Small intestine (tissue), 7 donors: ENCODE measurements at regions not wholly inside any gene's neighbourhood (a gene's known extent, or its start where the extent isn't known, plus 50 kb on each side); places are given as distances from the start of the nearest gene placed in this dataset.

Experiments used
- DNase-seq, 2 donors: peaks; one replicate each; pipeline versions ENCODE4 v3.0.0 to v3.0.0-alpha.2; 2013
- FAIRE-seq: peaks from 2 replicates; lab custom pipeline; 2012; peaks lifted over from hg19 to GRCh38; lab: Jason Lieb, UNC
- H3K27ac ChIP-seq, 3 donors: one replicate each; pipeline ENCODE4 v1.5.1; 2013; ENCODE audit warnings: low read length in 2 of 3, mild to moderate bottlenecking in 2 of 3, control low read depth in 1 of 3, inconsistent platforms in 1 of 3, low read depth in 1 of 3, moderate library complexity in 1 of 3
- H3K27me3 ChIP-seq, 3 donors: one replicate each; pipeline ENCODE4 v1.6.1; 2013; ENCODE audit warnings: low read length in 3 of 3, inconsistent platforms in 1 of 3; ENCODE audit not compliant: control insufficient read depth in 3 of 3, insufficient read depth in 3 of 3
- H3K36me3 ChIP-seq, 3 donors: one replicate each; pipeline ENCODE4 v1.6.1; 2013; ENCODE audit warnings: low read length in 3 of 3, inconsistent platforms in 1 of 3, low read depth in 1 of 3, mild to moderate bottlenecking in 1 of 3, moderate library complexity in 1 of 3; ENCODE audit not compliant: control insufficient read depth in 3 of 3, insufficient read depth in 2 of 3
- H3K4me1 ChIP-seq, 3 donors: one replicate each; pipeline ENCODE4 v1.6.1; 2013; ENCODE audit warnings: low read length in 2 of 3, inconsistent platforms in 1 of 3, low read depth in 1 of 3, mild to moderate bottlenecking in 1 of 3, moderate library complexity in 1 of 3; ENCODE audit not compliant: control insufficient read depth in 3 of 3, insufficient read depth in 2 of 3
- H3K4me3 ChIP-seq, 3 donors: one replicate each; pipeline ENCODE4 v1.5.1; 2013; ENCODE audit warnings: low read length in 3 of 3, control low read depth in 1 of 3, inconsistent platforms in 1 of 3, low read depth in 1 of 3, mild to moderate bottlenecking in 1 of 3, moderate library complexity in 1 of 3
- H3K9me3 ChIP-seq, 2 donors: one replicate each; pipeline ENCODE4 v1.6.1; 2013; ENCODE audit warnings: low read depth in 1 of 2, low read length in 1 of 2; ENCODE audit not compliant: control insufficient read depth in 2 of 2, insufficient read depth in 1 of 2
- WGBS, 3 donors: extraction: QIAGEN DNeasy Blood & Tissue Kit; methylation state at CpG; one replicate each; pipeline ENCODE4 v1.1.7; 2013; 5-methylcytosine and 5-hydroxymethylcytosine counted together
- donor health status: healthy with polysubstance abuse.
- donor health status: control.
- donor health status: control.
- donor health status: Bipolar disorder and iron deficiency.
- donor health status: healthy.

DNA sequence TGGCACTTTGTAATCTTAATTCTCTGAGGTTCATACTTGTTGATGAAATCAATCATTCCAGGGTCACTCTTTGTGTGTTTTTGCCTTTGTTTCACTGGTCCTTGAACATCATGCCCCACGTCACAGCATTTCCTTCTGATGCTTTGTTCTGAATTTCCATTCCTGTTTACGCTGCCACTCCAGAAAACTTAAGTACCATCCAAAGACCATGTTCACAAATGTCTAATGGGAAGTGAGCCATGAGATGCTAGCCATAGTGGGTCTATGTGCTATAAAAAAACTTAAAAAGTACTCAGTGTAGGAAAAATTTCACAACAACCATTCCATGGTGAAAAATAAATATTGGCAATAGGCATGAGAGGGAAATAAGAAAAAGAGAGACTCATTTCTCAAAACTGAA, 232.0 kb downstream of the IBTK start:
- WGBS, 3 donors: 48 to 79% (median 55%) methylated on average over 2 of the region's 2 CpGs
- FAIRE-seq: no peak
- H3K4me3 ChIP-seq: no peak overlapping the region
- no peak overlapping the region for H3K27ac ChIP-seq
- DNase-seq: no peak
- peaks cover 0 to 6% (median 0%) of the 10 kb centered on the region in 3 donors for H3K4me1 ChIP-seq
- no peaks in the 10 kb centered on the region for H3K36me3 ChIP-seq
- H3K27me3 ChIP-seq: no peaks in the 10 kb centered on the region
- no peaks in the 10 kb centered on the region for H3K9me3 ChIP-seq

DNA sequence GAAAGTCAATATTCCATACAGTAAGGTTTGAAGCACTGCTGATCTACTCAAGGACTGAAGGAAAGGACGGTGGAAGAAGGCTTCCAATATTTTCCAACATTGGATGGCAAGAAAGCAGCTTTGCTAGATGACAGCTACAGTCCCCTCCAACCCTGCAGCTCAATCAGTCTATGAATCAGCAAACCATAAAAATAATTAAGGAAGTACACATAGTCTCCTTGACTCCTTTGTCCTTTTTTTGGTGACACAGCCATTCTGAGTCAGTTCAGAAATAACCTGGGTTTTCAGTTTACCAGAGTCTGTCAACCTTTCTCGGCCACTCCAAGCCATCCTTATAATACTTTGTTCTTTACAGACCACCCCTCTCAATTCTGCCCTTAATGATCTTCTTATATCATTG, 232.5 kb downstream of the IBTK start:
- Histone ChIP-seq H3K9me3 (no peaks in the 10 kb centered on the region), H3K27me3 (no peaks in the 10 kb centered on the region), H3K4me1 (peaks cover 0 to 6% (median 0%) of the 10 kb centered on the region in 3 donors), H3K36me3 (no peaks in the 10 kb centered on the region), H3K4me3 (no peak overlapping the region), H3K27ac (no peak overlapping the region)
- FAIRE-seq: no peak
- no peak for DNase-seq
- WGBS, 3 donors: 73 to 84% (median 80%) methylated on average over 2 of the region's 2 CpGs

DNA sequence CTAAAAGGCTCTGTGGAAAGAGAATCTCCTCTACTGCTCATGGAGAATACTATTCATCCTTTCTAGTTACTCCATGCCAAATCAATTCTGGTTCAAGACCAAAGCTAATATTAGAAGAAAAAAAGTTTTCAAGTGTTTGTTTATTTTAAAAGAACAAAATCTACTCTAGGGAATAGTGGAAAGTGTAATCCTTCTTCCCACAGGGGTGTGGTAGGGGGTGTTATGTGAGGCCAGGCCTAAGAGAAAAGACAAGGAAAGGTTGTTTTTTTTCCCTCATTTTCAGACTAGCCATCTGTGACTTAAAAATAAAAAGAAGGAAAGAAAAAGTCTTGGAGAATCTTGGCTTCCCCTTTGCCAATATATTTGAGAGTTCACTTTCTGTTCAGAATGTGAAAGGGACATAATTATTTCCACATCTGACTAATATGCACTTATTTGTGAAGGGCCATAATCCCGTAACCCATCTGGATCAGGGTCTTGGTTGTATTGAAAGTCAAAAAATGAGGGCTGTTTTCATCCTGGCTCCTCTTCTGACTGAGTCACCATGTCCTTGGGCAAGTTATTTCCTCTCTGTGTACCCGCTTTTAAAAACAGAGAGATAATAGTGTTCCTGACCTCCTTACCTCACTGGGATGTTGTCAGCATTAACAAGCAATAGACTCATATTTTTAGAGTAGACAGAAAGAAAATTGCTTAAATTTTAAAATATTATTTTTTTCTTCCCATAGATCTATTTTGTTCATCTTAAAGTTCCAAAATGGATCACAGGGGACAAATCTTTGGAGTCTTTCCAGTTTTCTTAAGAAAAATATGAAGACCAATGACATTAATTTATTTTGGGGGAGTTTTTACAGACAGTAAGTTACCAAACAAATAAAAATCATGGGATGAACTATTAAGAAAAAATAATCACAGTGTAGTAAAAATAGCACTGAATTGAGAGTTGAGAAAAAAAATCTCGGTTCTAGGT, 233.7 kb downstream of the IBTK start:
- H3K27ac ChIP-seq: no peak overlapping the region
- peaks cover 0 to 6% (median 0%) of the 10 kb centered on the region in 3 donors for H3K4me1 ChIP-seq
- no peak for FAIRE-seq
- no peak for DNase-seq
- no peaks in the 10 kb centered on the region for H3K9me3 ChIP-seq
- no peaks in the 10 kb centered on the region for H3K27me3 ChIP-seq
- 74 to 80% (median 78%) methylated on average over 3 of the region's 3 CpGs for WGBS, 3 donors
- no peaks in the 10 kb centered on the region for H3K36me3 ChIP-seq
- no peak overlapping the region for H3K4me3 ChIP-seq

DNA sequence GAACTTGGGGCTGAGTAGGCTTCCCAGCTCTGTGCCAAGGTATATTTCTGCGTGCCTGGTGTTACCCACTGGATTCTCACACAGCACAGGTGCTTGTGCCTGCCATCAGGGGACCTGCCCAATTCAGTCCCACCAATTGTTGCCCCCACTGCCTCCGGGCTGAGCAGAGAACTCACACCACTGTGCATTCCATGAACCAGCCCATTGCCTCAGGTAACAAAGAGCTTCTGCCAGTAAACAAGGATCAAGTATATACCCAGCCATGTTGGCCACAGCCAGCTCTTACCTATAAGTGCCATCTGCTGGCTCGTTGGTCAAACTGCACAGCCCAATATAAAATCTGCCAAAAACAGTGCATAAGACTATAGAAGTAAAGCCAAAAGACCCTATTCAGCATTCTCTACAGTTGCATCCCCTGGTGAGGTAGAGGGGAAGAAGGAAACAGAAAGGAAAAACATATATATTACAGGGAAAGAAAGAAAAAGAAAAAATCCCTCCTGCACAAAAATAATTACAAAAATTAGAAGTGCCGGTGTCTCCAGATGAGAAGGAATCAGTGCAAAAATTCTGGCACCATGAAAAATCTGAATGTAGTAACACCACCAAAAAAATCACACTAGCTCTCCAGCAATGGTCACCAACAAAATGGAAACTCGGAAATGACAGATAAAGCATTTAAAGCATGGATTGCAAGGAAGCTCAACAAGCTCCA, 241.4 kb downstream of the IBTK start:
- WGBS, 3 donors: 54 to 72% (median 64%) methylated on average over 5 of the region's 5 CpGs
- peak; percentile 20 to 21 for DNase-seq
- Histone ChIP-seq H3K36me3 (no peaks in the 10 kb centered on the region), H3K9me3 (peaks cover 0 to 12% of the 10 kb centered on the region in 2 donors), H3K4me1 (no peaks in the 10 kb centered on the region), H3K27ac (no peak overlapping the region), H3K27me3 (no peaks in the 10 kb centered on the region), H3K4me3 (no peak overlapping the region)
- FAIRE-seq: no peak

DNA sequence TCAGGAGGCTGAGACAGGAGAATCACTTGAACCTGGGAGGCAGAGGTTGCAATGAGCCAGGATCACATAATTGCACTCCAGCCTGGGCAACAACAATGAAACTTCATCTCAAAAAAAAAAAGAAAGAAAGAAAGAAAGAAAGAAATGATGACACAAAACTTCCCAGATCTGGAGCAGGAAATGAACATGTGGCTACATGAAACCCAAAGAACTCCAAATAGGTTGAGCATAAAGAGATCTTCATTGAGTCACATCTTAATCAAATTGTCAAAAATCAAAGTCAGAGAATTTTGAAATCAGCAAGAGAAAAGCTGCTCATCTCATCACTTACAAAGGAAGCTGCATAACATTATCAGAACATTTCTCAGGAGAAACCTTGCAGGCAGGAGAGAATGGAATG, 247.0 kb downstream of the IBTK start:
- FAIRE-seq (no peak), DNase-seq (no peak)
- H3K27me3 ChIP-seq: no peaks in the 10 kb centered on the region
- H3K4me1 ChIP-seq: no peaks in the 10 kb centered on the region
- no peaks in the 10 kb centered on the region for H3K36me3 ChIP-seq
- H3K27ac ChIP-seq: no peak overlapping the region
- peaks cover 0 to 6% of the 10 kb centered on the region in 2 donors for H3K9me3 ChIP-seq
- no peak overlapping the region for H3K4me3 ChIP-seq

DNA sequence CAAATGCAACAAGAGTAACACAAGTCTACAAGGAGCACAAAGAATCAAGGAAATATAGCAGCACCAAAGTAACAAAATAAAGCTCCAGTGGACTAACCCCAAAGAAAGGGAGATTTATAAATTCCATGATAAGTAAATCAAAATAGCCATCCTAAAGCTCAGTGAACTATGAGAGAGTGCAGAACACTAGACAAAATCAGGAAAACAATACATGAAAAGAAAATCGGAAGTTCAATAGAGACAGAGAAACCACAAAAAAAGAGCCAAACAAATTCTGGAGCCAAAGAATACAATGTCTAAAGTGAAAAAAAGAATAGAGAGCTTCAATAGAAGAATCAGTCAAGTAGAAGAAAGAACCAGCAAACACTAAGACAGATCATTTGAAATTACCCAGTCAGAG, 247.3 kb upstream of the TENT5A start:
- 82 to 92% (median 88%) methylated on average over 1 of the region's 1 CpG for WGBS, 3 donors
- DNase-seq: no peak
- no peaks in the 10 kb centered on the region for H3K27me3 ChIP-seq
- no peak overlapping the region for H3K4me3 ChIP-seq
- no peak for FAIRE-seq
- no peak overlapping the region for H3K27ac ChIP-seq
- H3K4me1 ChIP-seq: no peaks in the 10 kb centered on the region
- H3K36me3 ChIP-seq: no peaks in the 10 kb centered on the region
- H3K9me3 ChIP-seq: no peaks in the 10 kb centered on the region

DNA sequence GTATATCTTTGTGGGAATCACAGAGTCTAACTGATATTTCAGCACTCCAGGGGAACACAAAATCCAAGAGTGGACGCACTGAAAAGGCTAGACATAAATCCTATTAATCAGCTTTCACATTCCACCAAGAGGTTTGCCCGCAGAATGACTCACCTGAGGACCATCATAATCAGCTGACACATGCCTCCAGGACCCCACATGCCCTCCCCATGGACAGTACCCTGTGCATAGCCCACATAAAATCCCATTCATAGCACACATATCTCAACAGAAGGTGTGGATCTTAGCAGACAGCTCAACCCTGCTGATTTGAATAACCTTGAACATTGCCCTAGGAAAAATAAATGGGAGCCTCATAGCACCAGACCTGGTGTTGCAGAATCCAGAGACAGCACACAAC, 246.8 kb upstream of the TENT5A start:
- no peak for FAIRE-seq
- no peak overlapping the region for H3K4me3 ChIP-seq
- 87 to 94% (median 88%) methylated on average over 2 of the region's 2 CpGs for WGBS, 3 donors

DNA sequence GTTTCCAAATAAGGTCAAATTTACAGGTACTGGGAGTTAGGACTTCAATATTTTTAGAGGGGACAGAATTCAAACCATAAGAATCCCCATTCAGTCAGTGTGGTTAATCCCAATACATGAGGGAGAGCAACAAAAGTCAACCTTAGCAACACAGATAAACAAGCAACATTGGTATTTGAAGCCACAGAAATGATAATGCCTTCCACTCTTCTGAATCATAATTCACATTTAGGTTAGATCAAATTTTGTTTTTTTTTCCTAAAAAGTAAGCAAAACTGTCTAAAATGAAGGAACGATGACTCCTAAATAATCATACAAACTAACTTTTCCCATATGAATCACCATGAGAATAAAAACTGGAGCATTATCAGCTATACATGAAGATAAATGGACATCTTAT, 246.0 kb upstream of the TENT5A start:
- H3K4me1 ChIP-seq: no peaks in the 10 kb centered on the region
- no peak for FAIRE-seq
- no peaks in the 10 kb centered on the region for H3K9me3 ChIP-seq
- WGBS, 3 donors: 94 to 100% (median 95%) methylated on average over 1 of the region's 1 CpG
- H3K4me3 ChIP-seq: no peak overlapping the region
- DNase-seq: no peak
- H3K27ac ChIP-seq: no peak overlapping the region
- no peaks in the 10 kb centered on the region for H3K27me3 ChIP-seq
- H3K36me3 ChIP-seq: no peaks in the 10 kb centered on the region

More for the DNA sequence above, 246.8 kb upstream of the TENT5A start:
- Histone ChIP-seq H3K36me3 (no peaks in the 10 kb centered on the region), H3K27me3 (no peaks in the 10 kb centered on the region), H3K27ac (no peak overlapping the region), H3K4me1 (no peaks in the 10 kb centered on the region), H3K9me3 (no peaks in the 10 kb centered on the region)
- DNase-seq: no peak
